ENCODE measurements at regions not wholly inside any gene's neighbourhood (a gene's known extent, or its start where the extent isn't known, plus 50 kb on each side); places are given as distances from the start of the nearest gene placed in this dataset.
"Not testable (repeated sequence)": the region's sequence is repeated elsewhere in the genome, so short reads cannot be mapped to it uniquely, and the experiment has no call there.

- no peak for DNase-seq
Measured at GRCh38 chr12:105483691-105484090, 153.2 kb downstream of the C12orf75 start.

GRCh38 chr12:105485321-105485910 is 154.9 kb downstream of the C12orf75 start:
- no peak for DNase-seq

DNA sequence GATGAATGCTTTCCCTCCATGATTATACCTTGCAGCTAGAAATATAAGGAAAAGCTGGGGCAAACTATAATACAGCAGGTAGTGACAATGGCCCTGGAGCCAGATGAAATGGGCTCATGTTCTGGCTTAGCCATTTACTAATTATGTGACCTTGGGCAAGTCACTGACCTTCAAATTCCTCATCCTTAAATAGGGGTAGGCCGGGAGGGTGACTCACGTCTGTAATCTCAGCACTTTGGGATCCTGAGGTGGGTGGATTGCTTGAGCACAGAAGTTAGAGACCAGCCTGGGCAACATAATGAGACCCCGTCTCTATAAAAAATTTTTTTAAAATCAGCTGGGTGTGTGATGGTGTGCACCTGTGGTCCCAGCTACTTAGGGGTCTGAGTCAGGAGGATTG is 155.4 kb downstream of the C12orf75 start:
- no peak for DNase-seq

- no peak for DNase-seq
Measured at GRCh38 chr12:105487963-105488362, 157.5 kb downstream of the C12orf75 start.

DNA sequence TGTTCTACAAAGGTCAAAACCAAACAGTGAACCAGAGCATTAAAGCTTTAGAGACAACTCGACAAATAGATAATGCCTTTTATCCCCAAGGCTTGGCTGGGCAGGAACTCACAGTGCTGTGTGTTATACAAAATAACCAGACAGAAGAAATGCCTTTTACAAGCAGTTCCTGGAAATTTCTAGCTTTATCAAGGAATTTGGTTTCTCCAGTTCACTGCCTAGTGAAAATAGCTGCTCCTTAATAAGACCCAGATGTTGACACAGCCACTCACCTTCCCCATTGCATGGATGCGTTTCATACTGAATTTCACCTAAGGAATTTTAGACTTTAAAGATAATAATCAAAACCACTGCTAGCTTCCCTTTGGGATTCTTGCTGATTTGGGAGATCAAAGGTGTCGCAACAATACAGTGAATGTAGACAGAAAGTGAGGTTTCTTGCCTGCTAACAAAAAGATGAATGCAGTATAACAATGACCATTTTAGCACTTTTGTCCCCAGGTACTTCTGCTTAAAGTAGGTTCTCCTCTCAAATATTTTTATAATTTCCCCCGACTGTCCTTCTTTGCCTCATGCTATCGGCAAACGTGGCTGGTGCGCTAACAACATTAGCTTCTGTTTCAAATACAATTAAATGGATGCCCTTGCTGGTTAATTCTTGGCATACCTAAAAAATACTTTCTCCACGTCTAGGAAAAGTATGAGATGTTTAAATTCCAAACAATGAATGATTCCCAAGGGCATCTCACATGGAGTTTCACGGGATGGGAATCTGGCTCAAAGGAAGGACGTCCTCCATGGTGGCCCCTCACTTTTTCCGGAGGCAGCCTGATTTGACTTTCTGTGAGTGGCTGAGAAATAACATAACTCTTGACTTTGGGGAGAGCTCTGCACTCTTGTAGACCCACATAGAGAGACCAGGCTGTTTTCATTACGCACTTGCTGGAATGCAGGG is 162.4 kb downstream of the C12orf75 start:
- DNase-seq: no peak

DNA sequence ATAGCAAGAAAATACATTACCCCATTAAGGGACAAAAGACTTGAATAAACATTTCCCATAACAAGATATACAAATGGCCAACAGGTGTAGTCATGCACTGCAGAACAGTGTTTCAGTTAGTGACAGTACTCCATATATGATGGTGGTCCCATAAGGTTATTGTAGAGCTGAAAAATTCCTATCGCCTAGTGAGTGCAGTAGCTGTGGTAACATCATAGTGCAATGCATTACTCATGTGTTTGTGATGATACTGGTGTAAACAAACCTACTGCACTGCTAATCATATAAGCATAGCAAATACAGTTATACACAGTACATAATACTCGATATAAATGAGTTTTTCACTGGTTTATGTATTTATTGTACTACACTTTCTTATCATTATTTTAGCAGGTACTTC is 168.7 kb downstream of the C12orf75 start:
- DNase-seq: no peak

GRCh38 chr12:105500676-105501075 is 170.2 kb downstream of the C12orf75 start:
- DNase-seq: not testable (repeated sequence)

- no peak for DNase-seq
Measured at GRCh38 chr12:105502426-105502930, 172.0 kb downstream of the C12orf75 start.

GRCh38 chr12:105503619-105504018 is 173.1 kb downstream of the C12orf75 start:
- DNase-seq: no peak

- no peak for DNase-seq
Measured at GRCh38 chr12:105504286-105504685, 173.8 kb downstream of the C12orf75 start.

- no peak for DNase-seq
Measured at GRCh38 chr12:105506678-105507310, 176.3 kb downstream of the C12orf75 start.

- no peak for DNase-seq
Measured at GRCh38 chr12:105507311-105508038, 177.0 kb downstream of the C12orf75 start.

- no peak for DNase-seq
Measured at GRCh38 chr12:105508096-105508495, 177.6 kb downstream of the C12orf75 start.

DNA sequence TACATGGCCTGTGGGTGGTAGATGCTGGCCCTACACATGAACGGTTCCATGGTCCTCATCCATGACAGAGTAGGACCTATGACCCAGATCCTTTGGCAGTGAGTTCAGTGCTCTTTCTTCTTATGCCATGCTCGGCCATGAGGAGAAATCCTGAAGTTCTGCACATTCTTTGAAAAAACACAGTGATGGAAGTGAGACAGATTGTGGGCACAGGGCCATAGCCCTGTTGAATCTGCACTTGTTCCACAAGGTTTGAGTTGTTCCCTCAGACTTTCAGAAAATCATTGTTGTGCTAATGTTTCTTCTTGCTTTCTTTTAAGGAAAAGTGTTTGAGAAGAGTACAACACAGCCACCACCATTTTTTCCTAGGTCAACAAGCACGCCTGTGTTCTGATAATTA is 180.0 kb downstream of the C12orf75 start:
- no peak for DNase-seq

GRCh38 chr12:105512861-105513260 is 182.4 kb downstream of the C12orf75 start:
- not testable (repeated sequence) for DNase-seq

GRCh38 chr12:105522166-105522825 is 191.8 kb downstream of the C12orf75 start:
- DNase-seq: no peak

GRCh38 chr12:105523164-105524057 is 192.9 kb downstream of the C12orf75 start:
- no peak for DNase-seq

GRCh38 chr12:105524961-105525360 is 194.5 kb downstream of the C12orf75 start:
- no peak for DNase-seq

GRCh38 chr12:105534068-105534467 is 203.6 kb downstream of the C12orf75 start:
- DNase-seq: no peak

- DNase-seq: not testable (repeated sequence)
Measured at GRCh38 chr12:105535033-105535432, 204.5 kb downstream of the C12orf75 start.

DNA sequence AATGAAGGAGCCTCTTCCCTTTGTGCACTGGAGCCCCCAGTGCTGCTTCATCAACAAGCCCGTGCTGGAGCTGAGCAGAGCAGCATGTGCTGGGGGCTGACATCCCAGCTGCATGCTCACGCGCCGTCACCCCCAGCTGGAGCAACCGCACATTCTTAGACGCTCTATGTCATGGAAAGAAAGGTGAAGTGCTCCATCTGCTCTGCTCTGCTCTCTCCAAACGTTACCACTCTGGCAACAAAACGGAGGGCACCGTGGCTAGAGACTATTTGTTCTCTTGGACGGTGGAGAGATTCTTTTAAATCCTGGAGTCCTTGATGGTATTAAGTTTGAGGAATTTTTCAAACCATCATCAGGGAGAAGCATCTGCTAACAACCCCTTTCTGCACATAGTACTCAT is 208.4 kb downstream of the C12orf75 start:
- no peak for DNase-seq
